ENCODE measurements at regions not wholly inside any gene's neighbourhood (a gene's known extent, or its start where the extent isn't known, plus 50 kb on each side); places are given as distances from the start of the nearest gene placed in this dataset.

DNA sequence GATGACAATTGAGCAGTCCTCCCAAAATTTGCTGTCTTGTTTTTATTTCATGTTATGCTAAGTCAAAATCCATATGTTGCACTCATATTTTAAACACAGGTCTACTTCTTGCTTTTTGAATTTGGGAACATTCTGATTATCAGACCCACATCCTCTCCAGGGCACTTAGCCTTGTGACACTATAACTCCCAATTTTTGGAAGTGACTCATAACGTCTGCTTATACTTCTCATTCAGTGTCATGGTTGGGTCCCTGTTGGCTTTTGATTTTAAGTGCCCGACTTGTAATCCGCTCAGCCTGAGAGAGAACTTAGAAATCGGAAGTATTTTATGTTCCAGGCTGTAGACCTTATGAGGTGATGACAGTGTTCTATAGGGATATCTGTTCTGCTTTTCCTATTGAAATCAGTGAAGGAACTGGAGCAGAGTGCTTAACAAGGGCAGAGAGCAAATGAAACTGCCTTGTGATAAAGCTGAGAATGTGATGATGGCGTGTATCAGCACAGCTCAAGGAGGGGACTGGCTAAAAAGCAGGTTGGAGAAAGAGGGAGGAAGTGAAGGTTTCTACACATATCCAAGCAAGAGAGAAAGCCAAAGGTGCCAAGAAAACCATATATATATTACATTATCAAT is 136.0 kb downstream of the HLX start:
- Histone ChIP-seq H3K9me3 (no peaks in the 10 kb centered on the region), H3K36me3 (no peaks in the 10 kb centered on the region), H3K27ac (no peak overlapping the region), H3K4me1 (peaks cover 0 to 15% of the 10 kb centered on the region in 2 donors), H3K27me3 (no peaks in the 10 kb centered on the region), H3K4me3 (no peak overlapping the region)
- intact Hi-C loops (cut with DNase I): no loop called here
- TF ChIP-seq, protein P1, sequence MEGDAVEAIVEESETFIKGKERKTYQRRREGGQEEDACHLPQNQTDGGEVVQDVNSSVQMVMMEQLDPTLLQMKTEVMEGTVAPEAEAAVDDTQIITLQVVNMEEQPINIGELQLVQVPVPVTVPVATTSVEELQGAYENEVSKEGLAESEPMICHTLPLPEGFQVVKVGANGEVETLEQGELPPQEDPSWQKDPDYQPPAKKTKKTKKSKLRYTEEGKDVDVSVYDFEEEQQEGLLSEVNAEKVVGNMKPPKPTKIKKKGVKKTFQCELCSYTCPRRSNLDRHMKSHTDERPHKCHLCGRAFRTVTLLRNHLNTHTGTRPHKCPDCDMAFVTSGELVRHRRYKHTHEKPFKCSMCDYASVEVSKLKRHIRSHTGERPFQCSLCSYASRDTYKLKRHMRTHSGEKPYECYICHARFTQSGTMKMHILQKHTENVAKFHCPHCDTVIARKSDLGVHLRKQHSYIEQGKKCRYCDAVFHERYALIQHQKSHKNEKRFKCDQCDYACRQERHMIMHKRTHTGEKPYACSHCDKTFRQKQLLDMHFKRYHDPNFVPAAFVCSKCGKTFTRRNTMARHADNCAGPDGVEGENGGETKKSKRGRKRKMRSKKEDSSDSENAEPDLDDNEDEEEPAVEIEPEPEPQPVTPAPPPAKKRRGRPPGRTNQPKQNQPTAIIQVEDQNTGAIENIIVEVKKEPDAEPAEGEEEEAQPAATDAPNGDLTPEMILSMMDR (IDR thresholded peaks at IDR 0.05): no peak
- DNase-seq (no peak), ATAC-seq (no peak)

DNA sequence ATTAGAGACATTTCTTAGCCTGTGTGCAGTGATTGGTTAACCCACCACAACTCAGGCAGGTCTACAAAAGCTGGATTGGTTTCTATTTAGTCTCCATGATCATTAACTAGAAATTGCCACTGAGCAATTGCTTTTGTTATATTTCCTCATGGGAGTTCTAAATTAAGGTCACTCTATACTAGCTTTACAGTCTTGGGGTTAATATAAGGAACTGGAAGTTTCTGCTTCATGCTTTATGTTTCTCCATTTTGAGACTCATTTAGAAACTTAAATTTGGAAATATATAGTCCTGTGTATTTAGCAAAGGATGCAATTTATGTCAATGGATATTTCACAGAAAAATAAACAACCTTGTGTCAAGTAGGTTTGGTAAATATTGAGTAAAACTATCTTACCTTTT is 137.5 kb downstream of the HLX start:
- no peak overlapping the region for H3K4me3 ChIP-seq
- DNase-seq: no peak
- no peak overlapping the region for H3K27ac ChIP-seq
- peaks cover 0 to 15% of the 10 kb centered on the region in 2 donors for H3K4me1 ChIP-seq
- intact Hi-C loops (cut with DNase I): no loop called here
- ATAC-seq: no peak
- TF ChIP-seq, protein P1 (IDR thresholded peaks at IDR 0.05): no peak
- H3K36me3 ChIP-seq: no peaks in the 10 kb centered on the region
- no peaks in the 10 kb centered on the region for H3K9me3 ChIP-seq
- H3K27me3 ChIP-seq: no peaks in the 10 kb centered on the region

DNA sequence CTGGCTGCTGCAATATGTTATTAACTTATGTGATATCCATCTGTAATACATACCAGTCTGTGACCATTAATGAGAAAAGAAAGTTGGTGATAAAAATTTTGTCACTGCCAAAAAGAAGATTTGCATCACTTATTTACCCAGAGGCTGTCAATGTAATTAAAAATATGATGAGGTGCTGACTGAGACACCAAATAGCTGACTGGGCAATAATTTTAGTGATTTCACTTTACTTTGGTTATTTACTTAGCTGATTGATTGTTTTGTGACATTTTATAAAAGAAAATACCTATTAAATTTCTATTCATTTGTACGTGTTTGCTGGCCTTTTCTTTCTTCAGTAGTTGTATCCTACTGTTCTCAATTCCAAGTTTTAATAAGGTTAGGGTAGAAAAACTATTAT is 139.2 kb downstream of the HLX start:
- H3K36me3 ChIP-seq: no peaks in the 10 kb centered on the region
- H3K4me1 ChIP-seq: peaks cover 0 to 15% of the 10 kb centered on the region in 2 donors
- ATAC-seq: no peak
- TF ChIP-seq, protein P1 (IDR thresholded peaks at IDR 0.05): no peak
- no peaks in the 10 kb centered on the region for H3K27me3 ChIP-seq
- intact Hi-C loops (cut with DNase I): no loop called here
- H3K27ac ChIP-seq: no peak overlapping the region
- no peak overlapping the region for H3K4me3 ChIP-seq
- H3K9me3 ChIP-seq: no peaks in the 10 kb centered on the region
- no peak for DNase-seq

DNA sequence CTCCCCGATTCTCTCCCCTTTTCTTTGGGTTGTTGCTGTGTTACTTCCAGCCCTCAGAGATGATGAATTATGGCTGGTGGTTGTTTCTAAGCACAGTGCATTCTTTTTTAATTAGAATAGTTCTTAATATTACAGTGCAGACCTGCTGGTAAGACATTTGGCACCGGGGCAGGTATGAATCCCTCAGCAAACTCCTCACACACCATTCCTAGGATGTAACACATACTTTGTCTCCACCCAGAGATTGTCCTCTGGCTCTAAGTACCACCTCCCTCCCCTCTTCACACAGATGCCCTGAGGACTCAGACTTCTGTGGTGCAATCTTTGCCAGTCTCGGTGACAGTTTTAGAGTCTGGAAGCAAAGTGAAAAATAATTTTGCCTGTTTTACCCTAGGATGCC is 143.1 kb downstream of the HLX start:
- Histone ChIP-seq H3K9me3 (no peaks in the 10 kb centered on the region), H3K27me3 (no peaks in the 10 kb centered on the region), H3K36me3 (no peaks in the 10 kb centered on the region), H3K27ac (no peak overlapping the region), H3K4me1 (peaks cover 0 to 17% of the 10 kb centered on the region in 2 donors), H3K4me3 (no peak overlapping the region)
- no peak for ATAC-seq
- intact Hi-C loops (cut with DNase I): no loop called here
- no peak for DNase-seq
- TF ChIP-seq, protein P1 (IDR thresholded peaks at IDR 0.05): no peak

DNA sequence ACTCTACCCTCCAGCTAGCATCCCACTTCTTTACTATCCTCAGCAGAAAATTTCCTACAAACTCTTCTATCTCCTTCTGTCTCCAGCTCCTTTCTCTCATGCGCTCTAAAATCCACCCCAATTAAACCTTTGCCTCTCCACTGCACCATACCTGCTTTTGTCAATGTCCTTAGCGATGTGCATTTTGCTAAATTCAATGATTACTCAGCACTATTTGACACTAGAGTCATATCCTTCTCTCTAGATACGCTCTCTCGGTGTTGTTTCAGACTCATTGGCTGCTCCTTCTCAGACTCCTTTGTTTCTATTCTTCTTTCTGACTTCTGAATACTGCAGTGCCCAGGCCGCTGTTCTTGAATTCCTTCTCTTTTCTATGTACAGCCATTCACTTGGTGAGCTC is 144.2 kb downstream of the HLX start:
- H3K27me3 ChIP-seq: no peaks in the 10 kb centered on the region
- H3K36me3 ChIP-seq: no peaks in the 10 kb centered on the region
- intact Hi-C loops (cut with DNase I): no loop called here
- no peak for DNase-seq
- TF ChIP-seq, protein P1 (IDR thresholded peaks at IDR 0.05): no peak
- H3K4me1 ChIP-seq: peaks cover 0 to 17% of the 10 kb centered on the region in 2 donors
- ATAC-seq: no peak
- no peak overlapping the region for H3K27ac ChIP-seq
- no peak overlapping the region for H3K4me3 ChIP-seq
- no peaks in the 10 kb centered on the region for H3K9me3 ChIP-seq

Measured in left lung (tissue), 4 donors.